ENCODE measurements at regions not wholly inside any gene's neighbourhood (a gene's known extent, or its start where the extent isn't known, plus 50 kb on each side); places are given as distances from the start of the nearest gene placed in this dataset.

- TF ChIP-seq CTCF (optimal IDR thresholded peaks at IDR 0.05 in 1 of 3, IDR thresholded peaks at IDR 0.05 in 1 of 3, conservative IDR thresholded peaks at IDR 0.05 in 1 of 3; ENCODE audit: extremely low read depth in 1 of 3, insufficient read depth in 2 of 3, low read length in 3 of 3) = no peak
- no peak for TF ChIP-seq EZH2 (IDR thresholded peaks at IDR 0.05; ENCODE audit: low read length)
Observed at GRCh38 chr4:97279391-97279790, 863.9 kb downstream of the STPG2 start.

Measured in keratinocyte (primary cell).